ENCODE measurements at regions not wholly inside any gene's neighbourhood (a gene's known extent, or its start where the extent isn't known, plus 50 kb on each side); places are given as distances from the start of the nearest gene placed in this dataset.

DNA sequence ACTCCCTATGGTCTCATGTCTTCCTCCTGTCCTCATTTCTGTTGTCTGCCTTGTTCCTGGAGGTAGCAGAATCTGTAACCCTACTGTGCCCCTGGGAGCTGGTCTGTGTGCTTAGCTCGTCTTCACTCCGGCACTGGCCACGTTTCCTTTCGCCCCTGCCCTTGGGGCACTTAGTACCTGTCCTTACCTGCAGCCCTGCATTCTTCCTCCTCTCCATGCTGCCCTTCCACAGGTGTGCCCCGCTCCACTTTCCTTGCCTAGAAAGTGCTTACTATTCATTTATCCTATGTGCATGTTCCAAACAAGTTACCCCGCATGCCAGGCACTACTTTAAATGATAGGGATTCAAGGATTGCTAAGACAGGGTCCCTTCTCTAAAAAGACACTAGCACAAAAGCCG lies 199.9 kb upstream of the ZMIZ1 start:
- Histone ChIP-seq H3K27ac (replicated peaks; ENCODE audit: low read length) (no peak overlapping the region), H3K4ac (ENCODE audit: low read length) (no peak overlapping the region), H4K91ac (ENCODE audit: low read depth, low read length, poor library complexity) (no peak overlapping the region), H3K4me1 (ENCODE audit: control insufficient read depth in 2 of 2, insufficient read depth in 1 of 2, low read depth in 1 of 2, low read length in 2 of 2) (no peaks in the 10 kb centered on the region), H4K8ac (ENCODE audit: low read depth, low read length) (no peak overlapping the region), H2BK12ac (ENCODE audit: low read length) (no peak overlapping the region), H2BK5ac (ENCODE audit: low read length) (no peak overlapping the region), H2BK120ac (ENCODE audit: low read depth, low read length) (no peak overlapping the region), H2AFZ (ENCODE audit: low read length) (no peak overlapping the region), H3K9ac (ENCODE audit: low read depth, low read length, poor library complexity) (no peak overlapping the region), H3K27me3 (ENCODE audit: control insufficient read depth in 3 of 3, insufficient read depth in 3 of 3, low read depth in 1 of 3, low read length in 3 of 3) (peaks cover 0 to 17% (median 0%) of the 10 kb centered on the region in 3 experiments), H2BK15ac (ENCODE audit: low read length) (no peak overlapping the region), H3K4me2 (ENCODE audit: insufficient read depth, low read length, poor library complexity, severe bottlenecking) (no peak overlapping the region), H3K14ac (ENCODE audit: low read length) (no peak overlapping the region), H3K23ac (ENCODE audit: low read depth, low read length, poor library complexity) (no peak overlapping the region), H2AK5ac (ENCODE audit: low read depth, low read length) (no peak overlapping the region), H3K18ac (ENCODE audit: low read length) (no peak overlapping the region), H3K4me3 (ENCODE audit: low read length in 2 of 2) (no peak overlapping the region), H3K36me3 (replicated peaks in 1 of 2; ENCODE audit: control insufficient read depth in 2 of 2, insufficient read depth in 2 of 2, low read length in 2 of 2) (no peaks in the 10 kb centered on the region), H3K9me3 (replicated peaks in 1 of 2; ENCODE audit: control insufficient read depth in 2 of 2, insufficient read depth in 1 of 2, low read depth in 1 of 2, low read length in 2 of 2) (no peaks in the 10 kb centered on the region), H3K79me1 (ENCODE audit: low read depth, low read length) (no peaks in the 10 kb centered on the region)
- DNase-seq (ENCODE audit: low spot score), result no peak
- WGBS, 2 donors (ENCODE audit: extremely low coverage in 2 of 2, insufficient read length in 2 of 2, insufficient replicate concordance in 1 of 2), result no CpG with 5 or more reads among the region's 7 CpGs

DNA sequence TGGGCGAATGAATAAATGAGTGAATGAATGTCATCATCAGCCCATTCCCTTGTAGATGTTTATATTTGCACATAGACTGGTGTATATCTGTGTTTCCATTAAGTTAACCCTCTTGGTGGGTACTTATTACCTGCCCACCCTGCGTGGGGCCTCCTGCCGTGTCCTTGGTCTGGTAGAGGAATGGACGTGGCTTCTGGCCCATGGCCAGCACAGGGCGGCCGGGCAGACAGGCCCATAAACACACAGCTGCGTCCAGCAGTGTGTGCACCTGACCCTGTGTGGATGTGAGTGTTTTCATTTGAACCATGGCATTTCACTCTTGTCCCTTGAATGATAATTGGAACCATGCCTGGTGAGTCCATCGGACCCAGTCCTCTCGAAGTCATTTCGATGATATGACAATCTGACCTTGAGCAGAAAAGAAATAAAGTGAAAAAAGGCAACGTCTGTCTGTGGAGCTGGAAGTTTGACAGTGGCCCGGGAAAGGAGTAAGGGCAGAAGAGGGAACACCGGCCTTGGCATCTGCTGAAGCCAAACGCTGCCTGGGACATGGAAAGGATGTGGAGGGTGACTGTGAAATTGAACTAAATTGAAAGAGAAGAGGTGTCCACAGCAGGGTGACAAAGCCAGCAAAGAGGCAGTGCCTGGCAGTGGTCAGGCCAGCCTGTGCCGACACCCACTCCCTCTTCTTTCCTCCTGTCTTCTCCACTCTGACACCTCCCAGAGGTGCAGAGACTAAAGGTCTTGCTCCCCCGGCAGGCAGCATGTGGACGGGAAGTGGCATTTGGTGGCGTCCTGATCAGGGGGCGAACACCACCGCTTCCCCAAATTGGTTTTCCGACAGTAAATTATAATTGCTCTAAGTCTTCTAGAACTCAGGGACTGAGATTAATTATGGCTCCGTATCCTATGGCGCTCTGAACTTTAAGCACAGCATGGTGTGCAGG lies 199.0 kb upstream of the ZMIZ1 start:
- no peaks in the 10 kb centered on the region for H3K79me1 ChIP-seq (ENCODE audit: low read depth, low read length)
- H3K27ac ChIP-seq (replicated peaks; ENCODE audit: low read length), result no peak overlapping the region
- peaks cover 0 to 24% (median 0%) of the 10 kb centered on the region in 3 experiments for H3K27me3 ChIP-seq (ENCODE audit: control insufficient read depth in 3 of 3, insufficient read depth in 3 of 3, low read depth in 1 of 3, low read length in 3 of 3)
- H3K9ac ChIP-seq (ENCODE audit: low read depth, low read length, poor library complexity), result peak overlapping the region; percentile 13
- no CpG with 5 or more reads among the region's 23 CpGs for WGBS, 2 donors (ENCODE audit: extremely low coverage in 2 of 2, insufficient read length in 2 of 2, insufficient replicate concordance in 1 of 2)
- H3K18ac ChIP-seq (ENCODE audit: low read length), result peak overlapping the region; percentile 42
- H2BK120ac ChIP-seq (ENCODE audit: low read depth, low read length), result no peak overlapping the region
- no peaks in the 10 kb centered on the region for H3K36me3 ChIP-seq (replicated peaks in 1 of 2; ENCODE audit: control insufficient read depth in 2 of 2, insufficient read depth in 2 of 2, low read length in 2 of 2)
- no peak overlapping the region for H4K91ac ChIP-seq (ENCODE audit: low read depth, low read length, poor library complexity)
- DNase-seq (ENCODE audit: low spot score), result no peak
- peak overlapping the region; percentile 17 for H3K4ac ChIP-seq (ENCODE audit: low read length)
- no peak overlapping the region for H3K4me2 ChIP-seq (ENCODE audit: insufficient read depth, low read length, poor library complexity, severe bottlenecking)
- H3K9me3 ChIP-seq (replicated peaks in 1 of 2; ENCODE audit: control insufficient read depth in 2 of 2, insufficient read depth in 1 of 2, low read depth in 1 of 2, low read length in 2 of 2), result no peaks in the 10 kb centered on the region
- no peak overlapping the region for H3K4me3 ChIP-seq (ENCODE audit: low read length in 2 of 2)
- no peak overlapping the region for H4K8ac ChIP-seq (ENCODE audit: low read depth, low read length)
- H3K23ac ChIP-seq (ENCODE audit: low read depth, low read length, poor library complexity), result no peak overlapping the region
- H2AK5ac ChIP-seq (ENCODE audit: low read depth, low read length), result no peak overlapping the region
- no peak overlapping the region for H2BK12ac ChIP-seq (ENCODE audit: low read length)
- no peak overlapping the region for H2BK5ac ChIP-seq (ENCODE audit: low read length)
- H2AFZ ChIP-seq (ENCODE audit: low read length), result no peak overlapping the region
- H3K14ac ChIP-seq (ENCODE audit: low read length), result no peak overlapping the region
- H2BK15ac ChIP-seq (ENCODE audit: low read length), result no peak overlapping the region
- H3K4me1 ChIP-seq (ENCODE audit: control insufficient read depth in 2 of 2, insufficient read depth in 1 of 2, low read depth in 1 of 2, low read length in 2 of 2), result no peaks in the 10 kb centered on the region

DNA sequence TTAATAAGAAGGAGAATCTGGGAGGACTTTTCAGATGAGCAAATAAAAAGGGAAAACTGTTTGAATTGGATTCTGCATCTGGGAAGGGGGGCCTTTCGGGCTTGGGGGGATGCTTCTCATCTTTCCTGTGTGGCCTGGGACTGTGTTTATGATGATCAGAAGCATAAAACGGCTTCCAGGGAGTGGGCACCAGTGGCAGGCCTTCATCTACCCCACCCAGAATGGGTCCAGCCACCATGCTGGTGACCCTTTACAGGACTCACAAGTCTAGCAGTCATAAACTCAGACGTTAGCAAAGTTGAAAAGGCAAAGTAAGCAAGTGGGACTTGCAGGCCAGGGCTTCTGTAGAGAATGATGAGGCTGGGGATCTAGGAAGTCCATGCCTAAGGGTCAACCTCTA lies 198.3 kb upstream of the ZMIZ1 start:
- Histone ChIP-seq H3K27me3 (ENCODE audit: control insufficient read depth in 3 of 3, insufficient read depth in 3 of 3, low read depth in 1 of 3, low read length in 3 of 3) (peaks cover 0 to 29% (median 0%) of the 10 kb centered on the region in 3 experiments), H2BK12ac (ENCODE audit: low read length) (no peak overlapping the region)
- no peak for DNase-seq (ENCODE audit: low spot score)

DNA sequence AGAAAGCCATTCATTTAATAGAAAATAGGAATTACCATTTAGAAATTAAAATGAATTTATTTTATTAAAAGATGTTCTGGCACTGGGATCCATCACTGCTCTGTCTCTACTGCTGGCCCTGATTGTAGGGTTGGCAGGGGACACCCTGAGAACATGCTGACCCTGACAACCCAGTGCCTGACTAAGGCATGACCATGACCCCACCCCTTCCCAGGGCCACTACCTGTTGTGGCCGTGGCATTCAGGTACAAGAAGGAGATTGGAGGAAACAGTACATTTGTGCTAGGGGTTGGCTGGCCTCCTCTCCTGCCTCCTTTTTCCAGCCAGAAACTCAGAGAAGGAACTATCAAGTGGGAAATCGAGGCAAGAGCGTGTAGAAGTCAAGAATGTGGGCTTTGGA lies 197.0 kb upstream of the ZMIZ1 start:
- Histone ChIP-seq H3K9ac (ENCODE audit: low read depth, low read length, poor library complexity) (no peak overlapping the region), H2BK12ac (ENCODE audit: low read length) (no peak overlapping the region), H3K4me3 (ENCODE audit: low read length in 2 of 2) (no peak overlapping the region), H3K9me3 (replicated peaks in 1 of 2; ENCODE audit: control insufficient read depth in 2 of 2, insufficient read depth in 1 of 2, low read depth in 1 of 2, low read length in 2 of 2) (no peaks in the 10 kb centered on the region), H3K27ac (replicated peaks; ENCODE audit: low read length) (no peak overlapping the region), H3K27me3 (ENCODE audit: control insufficient read depth in 3 of 3, insufficient read depth in 3 of 3, low read depth in 1 of 3, low read length in 3 of 3) (peaks cover 0 to 27% (median 0%) of the 10 kb centered on the region in 3 experiments), H2BK120ac (ENCODE audit: low read depth, low read length) (no peak overlapping the region), H3K14ac (ENCODE audit: low read length) (no peak overlapping the region), H3K18ac (ENCODE audit: low read length) (no peak overlapping the region), H3K36me3 (replicated peaks in 1 of 2; ENCODE audit: control insufficient read depth in 2 of 2, insufficient read depth in 2 of 2, low read length in 2 of 2) (no peaks in the 10 kb centered on the region), H4K8ac (ENCODE audit: low read depth, low read length) (no peak overlapping the region), H2BK15ac (ENCODE audit: low read length) (no peak overlapping the region), H3K4me1 (ENCODE audit: control insufficient read depth in 2 of 2, insufficient read depth in 1 of 2, low read depth in 1 of 2, low read length in 2 of 2) (no peaks in the 10 kb centered on the region), H3K79me1 (ENCODE audit: low read depth, low read length) (no peaks in the 10 kb centered on the region), H3K23ac (ENCODE audit: low read depth, low read length, poor library complexity) (no peak overlapping the region), H2BK5ac (ENCODE audit: low read length) (no peak overlapping the region), H2AFZ (ENCODE audit: low read length) (no peak overlapping the region), H3K4me2 (ENCODE audit: insufficient read depth, low read length, poor library complexity, severe bottlenecking) (no peak overlapping the region), H3K4ac (ENCODE audit: low read length) (no peak overlapping the region), H2AK5ac (ENCODE audit: low read depth, low read length) (no peak overlapping the region), H4K91ac (ENCODE audit: low read depth, low read length, poor library complexity) (no peak overlapping the region)
- WGBS, 2 donors (ENCODE audit: extremely low coverage in 2 of 2, insufficient read length in 2 of 2, insufficient replicate concordance in 1 of 2), result no CpG with 5 or more reads among the region's 3 CpGs
- DNase-seq (ENCODE audit: low spot score), result no peak

More for the DNA sequence above, 198.3 kb upstream of the ZMIZ1 start:
- H4K91ac ChIP-seq (ENCODE audit: low read depth, low read length, poor library complexity), result no peak overlapping the region
- H2BK15ac ChIP-seq (ENCODE audit: low read length), result no peak overlapping the region
- H2AFZ ChIP-seq (ENCODE audit: low read length), result no peak overlapping the region
- no peak overlapping the region for H3K4me2 ChIP-seq (ENCODE audit: insufficient read depth, low read length, poor library complexity, severe bottlenecking)
- no peak overlapping the region for H2BK120ac ChIP-seq (ENCODE audit: low read depth, low read length)
- H3K4me1 ChIP-seq (ENCODE audit: control insufficient read depth in 2 of 2, insufficient read depth in 1 of 2, low read depth in 1 of 2, low read length in 2 of 2), result no peaks in the 10 kb centered on the region
- H3K27ac ChIP-seq (replicated peaks; ENCODE audit: low read length), result no peak overlapping the region
- no peaks in the 10 kb centered on the region for H3K36me3 ChIP-seq (replicated peaks in 1 of 2; ENCODE audit: control insufficient read depth in 2 of 2, insufficient read depth in 2 of 2, low read length in 2 of 2)
- no peaks in the 10 kb centered on the region for H3K79me1 ChIP-seq (ENCODE audit: low read depth, low read length)
- H3K18ac ChIP-seq (ENCODE audit: low read length), result no peak overlapping the region
- WGBS, 2 donors (ENCODE audit: extremely low coverage in 2 of 2, insufficient read length in 2 of 2, insufficient replicate concordance in 1 of 2), result no CpG with 5 or more reads among the region's 3 CpGs
- H3K14ac ChIP-seq (ENCODE audit: low read length), result no peak overlapping the region
- no peak overlapping the region for H3K4me3 ChIP-seq (ENCODE audit: low read length in 2 of 2)
- H3K9ac ChIP-seq (ENCODE audit: low read depth, low read length, poor library complexity), result no peak overlapping the region
- H3K4ac ChIP-seq (ENCODE audit: low read length), result no peak overlapping the region
- H2AK5ac ChIP-seq (ENCODE audit: low read depth, low read length), result no peak overlapping the region
- H4K8ac ChIP-seq (ENCODE audit: low read depth, low read length), result no peak overlapping the region
- H2BK5ac ChIP-seq (ENCODE audit: low read length), result no peak overlapping the region
- no peaks in the 10 kb centered on the region for H3K9me3 ChIP-seq (replicated peaks in 1 of 2; ENCODE audit: control insufficient read depth in 2 of 2, insufficient read depth in 1 of 2, low read depth in 1 of 2, low read length in 2 of 2)
- H3K23ac ChIP-seq (ENCODE audit: low read depth, low read length, poor library complexity), result no peak overlapping the region

Measured in neuronal stem cell (in vitro differentiated cells).